ENCODE measurements at regions not wholly inside any gene's neighbourhood (a gene's known extent, or its start where the extent isn't known, plus 50 kb on each side); places are given as distances from the start of the nearest gene placed in this dataset.
A peak's percentile ranks its signal among the peaks of the same experiment; 100 is the strongest.

DNA sequence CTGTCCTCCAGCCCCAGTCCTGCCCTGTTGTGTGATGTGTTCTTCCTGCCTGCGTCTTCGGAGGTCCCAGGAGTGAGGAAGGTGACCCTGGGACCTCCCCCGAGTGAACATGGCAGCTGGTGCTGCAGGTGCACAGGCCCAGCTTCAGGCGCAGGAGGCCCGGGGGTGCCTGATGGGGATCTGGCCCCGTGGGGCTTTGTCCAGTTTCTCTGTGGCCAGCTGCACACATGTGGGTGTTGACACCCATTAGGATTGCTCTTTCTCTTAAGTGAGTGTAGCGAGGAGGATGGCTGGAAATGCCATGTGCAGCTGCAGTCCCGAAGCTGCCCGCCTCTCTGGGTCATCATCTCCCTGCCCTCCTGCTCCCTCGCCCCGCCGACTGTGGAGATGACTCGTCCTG is 1279.7 kb downstream of the BRD1 start:
- intact Hi-C loops (cut with DNase I) = no loop called here
- H3K9me3 ChIP-seq = no peaks in the 10 kb centered on the region
- no peak overlapping the region for H3K4me3 ChIP-seq
- H3K27me3 ChIP-seq = peaks cover 0 to 11% of the 10 kb centered on the region in 2 donors
- TF ChIP-seq, protein P1, sequence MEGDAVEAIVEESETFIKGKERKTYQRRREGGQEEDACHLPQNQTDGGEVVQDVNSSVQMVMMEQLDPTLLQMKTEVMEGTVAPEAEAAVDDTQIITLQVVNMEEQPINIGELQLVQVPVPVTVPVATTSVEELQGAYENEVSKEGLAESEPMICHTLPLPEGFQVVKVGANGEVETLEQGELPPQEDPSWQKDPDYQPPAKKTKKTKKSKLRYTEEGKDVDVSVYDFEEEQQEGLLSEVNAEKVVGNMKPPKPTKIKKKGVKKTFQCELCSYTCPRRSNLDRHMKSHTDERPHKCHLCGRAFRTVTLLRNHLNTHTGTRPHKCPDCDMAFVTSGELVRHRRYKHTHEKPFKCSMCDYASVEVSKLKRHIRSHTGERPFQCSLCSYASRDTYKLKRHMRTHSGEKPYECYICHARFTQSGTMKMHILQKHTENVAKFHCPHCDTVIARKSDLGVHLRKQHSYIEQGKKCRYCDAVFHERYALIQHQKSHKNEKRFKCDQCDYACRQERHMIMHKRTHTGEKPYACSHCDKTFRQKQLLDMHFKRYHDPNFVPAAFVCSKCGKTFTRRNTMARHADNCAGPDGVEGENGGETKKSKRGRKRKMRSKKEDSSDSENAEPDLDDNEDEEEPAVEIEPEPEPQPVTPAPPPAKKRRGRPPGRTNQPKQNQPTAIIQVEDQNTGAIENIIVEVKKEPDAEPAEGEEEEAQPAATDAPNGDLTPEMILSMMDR (IDR thresholded peaks at IDR 0.05) = no peak
- no peak for ATAC-seq
- no peak overlapping the region for H3K27ac ChIP-seq
- peak in 1 of 4 donors; percentile 64 for DNase-seq
- no peaks in the 10 kb centered on the region for H3K4me1 ChIP-seq
- H3K36me3 ChIP-seq = no peaks in the 10 kb centered on the region

DNA sequence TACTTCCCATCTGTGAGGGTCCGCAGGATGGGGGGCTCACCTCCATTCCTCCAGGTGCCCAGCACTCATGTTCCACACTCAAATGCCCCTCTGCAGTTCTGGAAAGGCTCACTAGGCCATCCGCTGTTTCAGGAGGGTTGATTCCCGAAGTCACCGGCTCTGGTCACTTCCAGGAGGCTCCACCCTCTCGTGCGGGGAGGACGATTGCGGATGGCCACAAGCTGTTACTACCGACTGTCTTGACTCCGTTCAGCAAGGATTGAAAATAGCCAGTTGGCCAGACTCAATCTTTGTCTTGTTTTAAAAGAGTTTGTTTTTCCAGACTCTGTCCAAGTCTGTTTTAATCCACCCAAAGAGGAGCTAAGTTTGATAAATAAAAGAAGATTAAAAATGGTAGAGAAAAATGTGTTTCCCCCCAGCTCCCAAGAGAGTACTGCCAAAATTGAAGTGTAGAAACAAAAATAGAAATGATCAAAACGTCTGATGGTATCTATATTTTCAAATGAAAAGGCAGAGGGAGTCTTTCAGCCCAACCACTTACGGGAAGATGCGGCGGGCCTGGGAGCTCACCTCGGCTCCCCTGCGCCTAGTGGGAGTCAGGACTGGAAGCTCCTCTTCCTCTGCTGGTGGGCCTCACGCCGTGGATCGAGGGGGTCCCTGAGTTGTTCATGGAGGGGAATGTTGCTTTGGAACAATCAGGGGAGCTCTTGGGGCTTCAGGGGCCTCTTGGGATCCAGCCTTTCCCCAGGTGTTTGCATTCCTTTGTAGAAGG is 1280.8 kb downstream of the BRD1 start:
- intact Hi-C loops (cut with DNase I) = no loop called here
- TF ChIP-seq, protein P1 (IDR thresholded peaks at IDR 0.05) = no peak
- Histone ChIP-seq H3K27ac (no peak overlapping the region), H3K36me3 (no peaks in the 10 kb centered on the region), H3K9me3 (no peaks in the 10 kb centered on the region), H3K27me3 (peaks cover 0 to 2% of the 10 kb centered on the region in 2 donors), H3K4me3 (no peak overlapping the region), H3K4me1 (no peaks in the 10 kb centered on the region)
- ATAC-seq (no peak), DNase-seq (peak in 1 of 4 donors; percentile 72)

DNA sequence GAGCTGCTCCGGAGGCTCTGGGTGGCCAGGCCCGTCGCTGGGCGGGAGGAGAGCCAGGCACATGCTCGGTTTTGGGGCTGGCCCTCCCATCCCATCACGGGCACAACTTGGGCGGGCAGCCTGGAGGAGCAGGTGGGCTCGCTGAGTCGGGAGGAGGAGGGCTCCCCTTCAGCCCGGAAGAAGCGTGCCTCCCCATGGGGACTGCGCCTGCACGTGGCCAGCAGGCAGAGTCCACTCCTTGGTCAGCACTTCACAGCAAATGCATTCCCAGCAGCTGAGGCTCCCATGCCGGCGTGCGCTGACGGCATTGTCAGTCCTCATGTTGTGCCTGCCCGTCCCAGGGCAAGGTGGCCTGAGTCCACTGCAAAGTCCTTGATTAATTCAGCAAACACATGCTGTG is 1281.7 kb downstream of the BRD1 start:
- no peaks in the 10 kb centered on the region for H3K27me3 ChIP-seq
- H3K36me3 ChIP-seq = no peaks in the 10 kb centered on the region
- no peaks in the 10 kb centered on the region for H3K4me1 ChIP-seq
- TF ChIP-seq, protein P1 (IDR thresholded peaks at IDR 0.05) = no peak
- no peak overlapping the region for H3K4me3 ChIP-seq
- ATAC-seq (no peak), DNase-seq (no peak)
- intact Hi-C loops (cut with DNase I) = no loop called here
- no peak overlapping the region for H3K27ac ChIP-seq
- no peaks in the 10 kb centered on the region for H3K9me3 ChIP-seq

DNA sequence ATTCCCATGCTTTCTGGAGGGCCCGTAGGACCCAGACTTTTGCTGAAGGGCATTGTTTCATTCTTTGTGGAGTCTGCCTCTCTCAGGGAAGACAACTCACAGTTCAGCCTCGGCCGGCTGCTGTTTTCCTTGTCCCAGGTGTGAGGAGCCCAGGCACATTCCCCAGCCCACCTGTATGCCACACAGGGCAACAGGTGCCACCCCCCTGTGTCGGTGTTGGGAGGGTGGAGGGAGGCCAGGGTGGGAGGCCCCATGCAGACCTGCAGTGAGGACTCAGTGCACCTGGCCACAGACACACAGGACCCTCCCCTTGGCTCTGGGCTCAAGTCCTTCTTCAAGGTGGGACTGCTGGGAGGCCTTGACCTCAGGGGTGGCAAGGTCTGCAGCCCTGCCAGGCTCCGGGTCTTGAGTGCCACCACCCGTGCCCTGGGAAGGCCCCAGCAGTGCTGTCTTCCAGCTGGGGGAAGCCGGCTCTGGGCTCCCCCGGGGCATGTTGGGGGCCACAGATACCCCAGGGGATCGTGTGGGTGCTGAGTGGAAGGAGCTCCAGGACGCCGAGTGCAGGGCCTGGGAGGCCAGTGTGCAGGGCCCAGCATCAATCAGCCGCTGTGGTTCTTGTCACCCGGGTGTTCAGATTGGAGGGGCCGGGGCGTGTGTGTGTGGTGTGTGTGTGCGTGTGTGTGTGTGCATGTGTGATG is 1286.1 kb downstream of the BRD1 start:
- Histone ChIP-seq H3K9me3 (no peaks in the 10 kb centered on the region), H3K4me1 (no peaks in the 10 kb centered on the region), H3K27me3 (peaks cover 0 to 5% of the 10 kb centered on the region in 2 donors), H3K36me3 (no peaks in the 10 kb centered on the region), H3K27ac (no peak overlapping the region), H3K4me3 (no peak overlapping the region)
- TF ChIP-seq, protein P1 (IDR thresholded peaks at IDR 0.05) = no peak
- DNase-seq = no peak
- intact Hi-C loops (cut with DNase I) = no loop called here
- ATAC-seq = no peak

DNA sequence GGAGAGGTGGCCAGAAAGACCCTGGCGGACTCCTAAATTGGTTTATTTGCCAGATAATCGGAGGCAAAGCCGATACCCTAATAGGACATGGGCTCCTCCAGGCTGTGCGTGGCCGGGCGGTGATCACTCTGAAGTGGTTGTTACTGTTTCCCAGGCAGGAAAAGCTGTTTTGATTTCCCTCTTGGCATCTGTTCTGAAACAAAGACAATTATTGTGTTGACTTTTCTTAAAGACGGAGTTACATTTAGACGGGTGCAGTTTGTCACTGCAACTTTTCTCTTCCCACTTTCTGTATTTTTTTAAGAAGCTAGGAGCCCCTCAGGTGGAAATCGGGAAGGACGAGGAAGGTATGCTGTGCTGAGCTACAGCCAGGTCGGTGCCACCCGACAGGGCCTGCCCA is 1288.4 kb downstream of the BRD1 start:
- TF ChIP-seq, protein P1 (IDR thresholded peaks at IDR 0.05) = no peak
- no peak for DNase-seq
- no peak overlapping the region for H3K27ac ChIP-seq
- no peaks in the 10 kb centered on the region for H3K9me3 ChIP-seq
- H3K27me3 ChIP-seq = peaks cover 0 to 5% of the 10 kb centered on the region in 2 donors
- no peaks in the 10 kb centered on the region for H3K36me3 ChIP-seq
- H3K4me1 ChIP-seq = no peaks in the 10 kb centered on the region
- intact Hi-C loops (cut with DNase I) = no loop called here
- no peak for ATAC-seq
- H3K4me3 ChIP-seq = no peak overlapping the region

Measured in left lung (tissue), 4 donors.